HCT116 (cell line): ENCODE measurements at regions not wholly inside any gene's neighbourhood (a gene's known extent, or its start where the extent isn't known, plus 50 kb on each side); places are given as distances from the start of the nearest gene placed in this dataset.

Experiments used
- ATAC-seq: fragments of 200-7000 bp; cut with Tn5 transposase; 2 replicates; pipeline ENCODE4 v1.9.1; 2020; ENCODE audit warnings: mild to moderate bottlenecking, moderate library complexity
- BruUV-seq: library from RNA; stranded (reverse); fragments of 400-500 nt; replicated peaks from 2 replicates; lab custom pipeline; 2021; lab: Mats Ljungman, UMichigan
- CTCF ChIA-PET: fragments of 300-600 bp; sonication (Branson Sonifier 250); formaldehyde crosslinking; loops from one replicate; lab custom pipeline; 2021; ENCODE audit warnings: antibody characterized with exemption; lab: Charles Lee
- POLR2A ChIA-PET: fragments of 300-600, 350-600 bp; sonication (Branson Sonifier 250); formaldehyde crosslinking; loops from one replicate; lab custom pipeline; 2021; ENCODE audit warnings: antibody characterized with exemption; lab: Charles Lee
- RAD21 ChIA-PET, 2 experiments: fragments of 300-600 bp; sonication (Branson Sonifier 250); formaldehyde crosslinking; loops; one replicate each; lab custom pipeline; 2023; ENCODE audit warnings: low total read pairs in 2 of 2; ENCODE audit not compliant: uncharacterized antibody in 2 of 2, unreplicated experiment in 2 of 2, low non-redundant PET in 1 of 2; lab: Charles Lee
- DNase-seq: peaks from one replicate; pipeline ENCODE4 v3.0.0-alpha.2; 2010; ENCODE audit warnings: low read depth, low spot score
- H2AFZ ChIP-seq: fragments of 200-600 bp; shearing (Covaris generic), sonication (generic); 2 replicates; pipeline ENCODE4 v1.6.1; 2017; ENCODE audit warnings: low read depth, mixed run types, mixed read lengths, antibody characterized with exemption, low read length; ENCODE audit not compliant: poor library complexity, severe bottlenecking
- H3K27ac ChIP-seq: 2 replicates; pipeline ENCODE4 v1.5.1; 2012; ENCODE audit warnings: low read depth, low read length
- H3K27me3 ChIP-seq: fragments of 200-600 bp; sonication (generic); 2 replicates; pipeline ENCODE4 v1.6.1; 2016; ENCODE audit warnings: mixed run types, low read length, mixed read lengths; ENCODE audit not compliant: insufficient read depth
- H3K36me3 ChIP-seq, 2 experiments: fragments of 200-500 bp in 1 of 2; fragments of 200-600 bp in 1 of 2; sonication (Bioruptor generic) in 1 of 2; sonication (generic) in 1 of 2; 2 replicates each; pipeline versions ENCODE4 v1.5.1 to v1.6.1; 2014 to 2016; ENCODE audit warnings: low read length in 2 of 2, inconsistent platforms in 1 of 2, mixed read lengths in 1 of 2, mixed run types in 1 of 2; ENCODE audit not compliant: insufficient read depth in 2 of 2, control insufficient read depth in 1 of 2
- H3K4me1 ChIP-seq, 2 experiments: fragments of 200-600 bp in 1 of 2; sonication (generic) in 1 of 2; 2 replicates each; pipeline versions ENCODE4 v1.5.1 to v1.6.1; 2012 to 2017; ENCODE audit warnings: low read length in 2 of 2, inconsistent platforms in 1 of 2, mild to moderate bottlenecking in 1 of 2, mixed read lengths in 1 of 2, mixed run types in 1 of 2, moderate library complexity in 1 of 2; ENCODE audit not compliant: insufficient read depth in 2 of 2, control insufficient read depth in 1 of 2
- H3K4me2 ChIP-seq: fragments of 200-600 bp; sonication (generic); 2 replicates; pipeline ENCODE4 v1.6.1; 2017; ENCODE audit warnings: mixed run types, low read length, mixed read lengths
- H3K4me3 ChIP-seq, 2 experiments: fragments of 200-600 bp in 1 of 2; sonication (generic) in 1 of 2; replicated peaks in 1 of 2; 2 replicates each; pipeline ENCODE4 v1.5.1; 2011 to 2016; ENCODE audit warnings: low read length in 2 of 2, control low read depth in 1 of 2, low read depth in 1 of 2, mild to moderate bottlenecking in 1 of 2, mixed read lengths in 1 of 2, mixed run types in 1 of 2
- H3K79me2 ChIP-seq: fragments of 200-600 bp; sonication (generic); 2 replicates; pipeline ENCODE4 v1.6.1; 2017; ENCODE audit warnings: mild to moderate bottlenecking, mixed run types, low read length, moderate library complexity, mixed read lengths; ENCODE audit not compliant: insufficient read depth
- H3K9ac ChIP-seq: fragments of 200-600 bp; sonication (generic); 2 replicates; pipeline ENCODE4 v1.6.1; 2016; ENCODE audit warnings: low read length, mixed read lengths
- H3K9me2 ChIP-seq: fragments of 200-600 bp; sonication (generic), shearing (Covaris generic); 2 replicates; pipeline ENCODE4 v1.6.1; 2017; ENCODE audit warnings: mixed run types, mild to moderate bottlenecking, moderate library complexity; ENCODE audit not compliant: insufficient read depth
- H3K9me3 ChIP-seq, 2 experiments: fragments of 200-500 bp in 1 of 2; fragments of 200-600 bp in 1 of 2; sonication (Bioruptor generic) in 1 of 2; sonication (generic) in 1 of 2; 2 replicates each; pipeline ENCODE4 v1.6.1; 2014 to 2017; ENCODE audit warnings: low read length in 2 of 2, mixed read lengths in 2 of 2, inconsistent platforms in 1 of 2, low read depth in 1 of 2, mild to moderate bottlenecking in 1 of 2, mixed run types in 1 of 2, moderate library complexity in 1 of 2; ENCODE audit not compliant: control insufficient read depth in 1 of 2, insufficient read depth in 1 of 2
- H4K20me1 ChIP-seq: fragments of 200-600 bp; sonication (generic), shearing (Covaris generic); 2 replicates; pipeline ENCODE4 v1.6.1; 2017; ENCODE audit warnings: mixed run types, mild to moderate bottlenecking, moderate library complexity; ENCODE audit not compliant: insufficient read depth
- CBX3 ChIP-seq: IDR thresholded peaks from 2 replicates; pipeline ENCODE4 v1.6.1; 2012; ENCODE audit warnings: low read depth
- CEBPB ChIP-seq: IDR thresholded peaks from 2 replicates; pipeline ENCODE4 v1.6.1; 2012; ENCODE audit warnings: low read depth
- EGR1 ChIP-seq: IDR thresholded peaks from 2 replicates; pipeline ENCODE4 v1.6.1; 2012; ENCODE audit warnings: low read depth
- ELF1 ChIP-seq: IDR thresholded peaks from 2 replicates; pipeline ENCODE4 v1.6.1; 2012; ENCODE audit warnings: low read depth, borderline replicate concordance
- EZH2phosphoT487 ChIP-seq: fragments of 200-600 bp; IDR thresholded peaks from 2 replicates; pipeline ENCODE4 v1.6.1; 2018; ENCODE audit warnings: antibody characterized with exemption, borderline replicate concordance
- FOSL1 ChIP-seq: IDR thresholded peaks from 2 replicates; pipeline ENCODE4 v1.6.1; 2012; ENCODE audit warnings: low read depth
- RAD21 ChIP-seq: IDR thresholded peaks from 2 replicates; pipeline ENCODE4 v1.6.1; 2012; ENCODE audit warnings: low read depth, mild to moderate bottlenecking
- SIN3A ChIP-seq: IDR thresholded peaks from 2 replicates; pipeline ENCODE4 v1.6.1; 2012; ENCODE audit warnings: low read depth
- SRF ChIP-seq: IDR thresholded peaks from 2 replicates; pipeline ENCODE4 v1.6.1; 2012; ENCODE audit warnings: low read depth
- ZFX ChIP-seq: fragments of 450-650 bp; IDR thresholded peaks from 2 replicates; pipeline ENCODE4 v1.6.1; 2017
- ZNF274 ChIP-seq: fragments of 200-500 bp; sonication (Bioruptor generic); IDR thresholded peaks from 2 replicates; pipeline ENCODE4 v1.6.1; 2014; ENCODE audit warnings: mild to moderate bottlenecking, low read depth, low read length, inconsistent platforms
- intact Hi-C: fragments of 100-400 bp; cut with micrococcal nuclease; formaldehyde crosslinking; loops from 2 replicates; pipeline ENCODE4 v1.10.0; 2022
- TF ChIP-seq, protein P1 (sequence below): IDR thresholded peaks from 2 replicates; pipeline ENCODE4 v1.6.1; 2012
- TF ChIP-seq, protein P2 (sequence below): IDR thresholded peaks from 2 replicates; pipeline ENCODE4 v1.6.1; 2012; ENCODE audit warnings: low read depth
- TF ChIP-seq, protein P3 (sequence below): IDR thresholded peaks from 2 replicates; pipeline ENCODE4 v1.6.1; 2012
- TF ChIP-seq, protein P4 (sequence below): IDR thresholded peaks from 2 replicates; pipeline ENCODE4 v1.6.1; 2011; ENCODE audit warnings: mild to moderate bottlenecking, low read length, moderate library complexity; ENCODE audit not compliant: insufficient replicate concordance; ENCODE audit errors: extremely low read depth

DNA sequence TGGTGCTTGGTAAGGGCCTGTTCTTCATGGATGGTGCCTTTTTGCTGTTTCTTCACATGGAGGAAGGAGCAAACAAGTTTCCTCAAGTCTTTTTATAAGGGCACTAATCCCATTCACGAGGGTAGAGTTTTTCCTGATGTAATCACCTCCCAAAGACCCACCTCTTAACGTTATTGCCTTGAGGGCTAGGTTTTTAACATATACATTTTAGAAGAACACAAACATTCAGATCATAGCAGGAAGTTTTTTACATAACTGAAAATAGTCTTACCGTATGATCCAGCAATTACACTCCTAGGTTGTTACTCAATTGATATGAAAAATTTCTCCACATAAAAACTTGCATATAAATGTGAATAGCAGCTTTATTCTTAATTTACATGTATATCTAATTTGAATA lies 976.3 kb downstream of the DSC3 start:
- no peak overlapping the region for H3K27ac ChIP-seq
- no peak for ATAC-seq
- H3K36me3 ChIP-seq: no peaks in the 10 kb centered on the region
- TF ChIP-seq, protein P1, sequence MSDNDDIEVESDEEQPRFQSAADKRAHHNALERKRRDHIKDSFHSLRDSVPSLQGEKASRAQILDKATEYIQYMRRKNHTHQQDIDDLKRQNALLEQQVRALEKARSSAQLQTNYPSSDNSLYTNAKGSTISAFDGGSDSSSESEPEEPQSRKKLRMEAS: no peak
- TF ChIP-seq, protein P2, sequence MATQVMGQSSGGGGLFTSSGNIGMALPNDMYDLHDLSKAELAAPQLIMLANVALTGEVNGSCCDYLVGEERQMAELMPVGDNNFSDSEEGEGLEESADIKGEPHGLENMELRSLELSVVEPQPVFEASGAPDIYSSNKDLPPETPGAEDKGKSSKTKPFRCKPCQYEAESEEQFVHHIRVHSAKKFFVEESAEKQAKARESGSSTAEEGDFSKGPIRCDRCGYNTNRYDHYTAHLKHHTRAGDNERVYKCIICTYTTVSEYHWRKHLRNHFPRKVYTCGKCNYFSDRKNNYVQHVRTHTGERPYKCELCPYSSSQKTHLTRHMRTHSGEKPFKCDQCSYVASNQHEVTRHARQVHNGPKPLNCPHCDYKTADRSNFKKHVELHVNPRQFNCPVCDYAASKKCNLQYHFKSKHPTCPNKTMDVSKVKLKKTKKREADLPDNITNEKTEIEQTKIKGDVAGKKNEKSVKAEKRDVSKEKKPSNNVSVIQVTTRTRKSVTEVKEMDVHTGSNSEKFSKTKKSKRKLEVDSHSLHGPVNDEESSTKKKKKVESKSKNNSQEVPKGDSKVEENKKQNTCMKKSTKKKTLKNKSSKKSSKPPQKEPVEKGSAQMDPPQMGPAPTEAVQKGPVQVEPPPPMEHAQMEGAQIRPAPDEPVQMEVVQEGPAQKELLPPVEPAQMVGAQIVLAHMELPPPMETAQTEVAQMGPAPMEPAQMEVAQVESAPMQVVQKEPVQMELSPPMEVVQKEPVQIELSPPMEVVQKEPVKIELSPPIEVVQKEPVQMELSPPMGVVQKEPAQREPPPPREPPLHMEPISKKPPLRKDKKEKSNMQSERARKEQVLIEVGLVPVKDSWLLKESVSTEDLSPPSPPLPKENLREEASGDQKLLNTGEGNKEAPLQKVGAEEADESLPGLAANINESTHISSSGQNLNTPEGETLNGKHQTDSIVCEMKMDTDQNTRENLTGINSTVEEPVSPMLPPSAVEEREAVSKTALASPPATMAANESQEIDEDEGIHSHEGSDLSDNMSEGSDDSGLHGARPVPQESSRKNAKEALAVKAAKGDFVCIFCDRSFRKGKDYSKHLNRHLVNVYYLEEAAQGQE: no peak
- no peak for TF ChIP-seq EZH2phosphoT487
- TF ChIP-seq, protein P3, sequence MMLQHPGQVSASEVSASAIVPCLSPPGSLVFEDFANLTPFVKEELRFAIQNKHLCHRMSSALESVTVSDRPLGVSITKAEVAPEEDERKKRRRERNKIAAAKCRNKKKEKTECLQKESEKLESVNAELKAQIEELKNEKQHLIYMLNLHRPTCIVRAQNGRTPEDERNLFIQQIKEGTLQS: no peak
- no peak for TF ChIP-seq SIN3A
- TF ChIP-seq FOSL1: no peak
- TF ChIP-seq, all 23 proteins: peak for 0
- Histone ChIP-seq H3K27me3 (no peaks in the 10 kb centered on the region), H3K4me1 (no peaks in the 10 kb centered on the region), H3K79me2 (no peaks in the 10 kb centered on the region), H3K9me3 (no peaks in the 10 kb centered on the region; a peak in 1 of 4 replicates), H3K4me2 (no peak overlapping the region), H3K4me3 (no peak overlapping the region), H4K20me1 (no peaks in the 10 kb centered on the region), H3K9ac (no peak overlapping the region), H3K9me2 (no peaks in the 10 kb centered on the region), H2AFZ (no peak overlapping the region)
- intact Hi-C loops: no loop called here
- DNase-seq: no peak
- POLR2A ChIA-PET: no interaction called here
- BruUV-seq: no TSS peak
- CTCF ChIA-PET: no interaction called here
- RAD21 ChIA-PET: no interaction called here

DNA sequence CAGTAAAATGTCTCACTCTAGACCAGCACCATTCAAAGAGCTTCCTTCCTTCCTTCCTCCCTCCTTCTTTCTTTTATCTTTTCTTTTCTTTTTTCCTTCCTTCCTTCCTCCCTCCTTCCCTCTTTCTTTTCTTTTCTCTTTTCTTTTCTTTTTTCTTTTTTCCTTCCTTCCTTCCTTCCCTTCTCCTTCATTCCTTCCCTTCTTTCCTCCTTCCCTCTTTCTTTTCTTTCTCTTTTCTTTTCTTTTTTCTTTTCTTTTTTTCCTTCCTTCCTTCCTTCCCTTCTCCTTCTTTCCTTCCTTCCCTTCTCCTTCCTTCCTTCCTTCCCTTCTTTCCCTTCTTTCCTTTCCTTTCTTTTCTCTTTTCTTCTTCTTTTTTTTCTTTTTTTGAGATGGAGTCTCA lies 985.1 kb downstream of the DSC3 start:
- no peak overlapping the region for H3K27ac ChIP-seq
- no peaks in the 10 kb centered on the region; a peak in 1 of 4 replicates for H3K9me3 ChIP-seq
- H3K4me3 ChIP-seq: no peak overlapping the region
- TF ChIP-seq, protein P3: no peak
- TF ChIP-seq, protein P4, sequence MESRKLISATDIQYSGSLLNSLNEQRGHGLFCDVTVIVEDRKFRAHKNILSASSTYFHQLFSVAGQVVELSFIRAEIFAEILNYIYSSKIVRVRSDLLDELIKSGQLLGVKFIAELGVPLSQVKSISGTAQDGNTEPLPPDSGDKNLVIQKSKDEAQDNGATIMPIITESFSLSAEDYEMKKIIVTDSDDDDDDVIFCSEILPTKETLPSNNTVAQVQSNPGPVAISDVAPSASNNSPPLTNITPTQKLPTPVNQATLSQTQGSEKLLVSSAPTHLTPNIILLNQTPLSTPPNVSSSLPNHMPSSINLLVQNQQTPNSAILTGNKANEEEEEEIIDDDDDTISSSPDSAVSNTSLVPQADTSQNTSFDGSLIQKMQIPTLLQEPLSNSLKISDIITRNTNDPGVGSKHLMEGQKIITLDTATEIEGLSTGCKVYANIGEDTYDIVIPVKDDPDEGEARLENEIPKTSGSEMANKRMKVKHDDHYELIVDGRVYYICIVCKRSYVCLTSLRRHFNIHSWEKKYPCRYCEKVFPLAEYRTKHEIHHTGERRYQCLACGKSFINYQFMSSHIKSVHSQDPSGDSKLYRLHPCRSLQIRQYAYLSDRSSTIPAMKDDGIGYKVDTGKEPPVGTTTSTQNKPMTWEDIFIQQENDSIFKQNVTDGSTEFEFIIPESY: no peak
- no peak for TF ChIP-seq ELF1
- no peak for TF ChIP-seq EZH2phosphoT487
- TF ChIP-seq CEBPB: no peak
- TF ChIP-seq EGR1: no peak
- no peak for TF ChIP-seq RAD21
- TF ChIP-seq ZFX: no peak
- TF ChIP-seq CBX3: no peak
- TF ChIP-seq ZNF274: no peak
- TF ChIP-seq SRF: no peak
- H2AFZ ChIP-seq: no peak overlapping the region
- H3K36me3 ChIP-seq: no peaks in the 10 kb centered on the region
- no TSS peak for BruUV-seq
- H3K9me2 ChIP-seq: no peaks in the 10 kb centered on the region
- no peak for DNase-seq
- H3K9ac ChIP-seq: no peak overlapping the region
- no peak overlapping the region for H3K4me2 ChIP-seq
- H4K20me1 ChIP-seq: no peaks in the 10 kb centered on the region
- ChIA-PET RAD21 (no interaction called here), CTCF (no interaction called here), POLR2A (no interaction called here)
- no peaks in the 10 kb centered on the region for H3K79me2 ChIP-seq
- no peaks in the 10 kb centered on the region for H3K4me1 ChIP-seq
- no peak for ATAC-seq
- intact Hi-C loops: no loop called here
- H3K27me3 ChIP-seq: no peaks in the 10 kb centered on the region
